IMR-90 (cell line): ENCODE measurements at regions not wholly inside any gene's neighbourhood (a gene's known extent, or its start where the extent isn't known, plus 50 kb on each side); places are given as distances from the start of the nearest gene placed in this dataset.

Experiments used
- CTCF ChIP-seq: conservative IDR thresholded peaks from 2 replicates; pipeline ENCODE4 v1.5.1; 2012; ENCODE audit warnings: mild to moderate bottlenecking, low read depth, low read length, improper control_type of control experiment
- MAFK ChIP-seq: IDR thresholded peaks from 2 replicates; pipeline ENCODE4 v1.6.1; 2012; ENCODE audit warnings: low read depth, low read length, improper control_type of control experiment
- POLR2A ChIP-seq: IDR thresholded peaks from 2 replicates; pipeline ENCODE4 v1.6.1; 2012; ENCODE audit warnings: mild to moderate bottlenecking, low read depth, low read length
- USF2 ChIP-seq: fragments of 150-350 bp; IDR thresholded peaks from 2 replicates; pipeline ENCODE4 v1.6.1; 2017; ENCODE audit warnings: mild to moderate bottlenecking, antibody characterized with exemption, low read length, low read depth

DNA sequence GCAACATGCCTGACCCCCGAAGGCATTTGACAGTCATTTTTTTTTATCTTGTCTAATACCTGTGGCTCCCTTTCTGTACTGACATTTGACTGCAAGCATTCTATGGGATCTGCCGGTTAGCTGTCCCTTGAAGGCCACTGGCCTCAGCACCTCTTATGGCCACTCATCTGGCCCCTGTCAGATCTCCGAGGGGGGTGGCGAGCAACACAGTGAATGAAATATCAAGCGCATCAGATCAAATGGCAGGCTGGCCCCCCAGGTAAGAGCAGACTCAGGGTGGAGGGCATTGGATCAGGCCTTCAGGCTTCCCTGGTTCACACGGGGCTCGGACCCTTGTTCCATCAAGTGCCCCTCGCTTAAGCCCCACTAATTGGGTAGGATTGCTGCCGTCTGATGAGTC, 199.6 kb upstream of the MKI67 start:
- TF ChIP-seq CTCF (no peak), USF2 (no peak), MAFK (no peak), POLR2A (no peak)
